ENCODE measurements at regions not wholly inside any gene's neighbourhood (a gene's known extent, or its start where the extent isn't known, plus 50 kb on each side); places are given as distances from the start of the nearest gene placed in this dataset.

DNA sequence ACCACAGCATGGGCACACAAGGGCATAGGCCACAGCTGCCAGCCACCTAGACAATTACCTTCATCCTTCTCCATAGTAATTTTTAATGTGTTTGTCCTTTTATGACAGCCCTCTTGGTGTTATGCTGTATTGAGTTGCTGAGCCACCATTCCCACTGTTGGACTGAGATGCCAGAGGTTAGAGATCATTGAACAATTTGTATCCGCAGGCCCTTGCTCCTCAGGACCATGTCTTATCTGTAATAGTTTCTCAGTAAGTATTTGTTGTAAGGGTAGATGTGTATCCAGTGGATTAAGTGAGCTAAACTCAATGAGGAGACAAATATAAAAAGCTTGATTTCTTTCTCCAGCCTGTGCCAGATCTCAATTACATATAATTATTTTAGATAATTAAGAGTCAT, 832.8 kb upstream of the ID2 start:
- intact Hi-C loops (cut with DNase I) = no loop called here
- Histone ChIP-seq H3K4me3 (no peak overlapping the region), H3K9me3 (no peaks in the 10 kb centered on the region), H3K27me3 (no peaks in the 10 kb centered on the region), H3K36me3 (no peaks in the 10 kb centered on the region), H3K4me1 (no peaks in the 10 kb centered on the region), H3K27ac (no peak overlapping the region)
- DNase-seq (no peak), ATAC-seq (no peak), FAIRE-seq (no peak)
- 88 to 93% methylated on average over 1 of the region's 1 CpG for WGBS, 2 donors
- TF ChIP-seq, protein P1, sequence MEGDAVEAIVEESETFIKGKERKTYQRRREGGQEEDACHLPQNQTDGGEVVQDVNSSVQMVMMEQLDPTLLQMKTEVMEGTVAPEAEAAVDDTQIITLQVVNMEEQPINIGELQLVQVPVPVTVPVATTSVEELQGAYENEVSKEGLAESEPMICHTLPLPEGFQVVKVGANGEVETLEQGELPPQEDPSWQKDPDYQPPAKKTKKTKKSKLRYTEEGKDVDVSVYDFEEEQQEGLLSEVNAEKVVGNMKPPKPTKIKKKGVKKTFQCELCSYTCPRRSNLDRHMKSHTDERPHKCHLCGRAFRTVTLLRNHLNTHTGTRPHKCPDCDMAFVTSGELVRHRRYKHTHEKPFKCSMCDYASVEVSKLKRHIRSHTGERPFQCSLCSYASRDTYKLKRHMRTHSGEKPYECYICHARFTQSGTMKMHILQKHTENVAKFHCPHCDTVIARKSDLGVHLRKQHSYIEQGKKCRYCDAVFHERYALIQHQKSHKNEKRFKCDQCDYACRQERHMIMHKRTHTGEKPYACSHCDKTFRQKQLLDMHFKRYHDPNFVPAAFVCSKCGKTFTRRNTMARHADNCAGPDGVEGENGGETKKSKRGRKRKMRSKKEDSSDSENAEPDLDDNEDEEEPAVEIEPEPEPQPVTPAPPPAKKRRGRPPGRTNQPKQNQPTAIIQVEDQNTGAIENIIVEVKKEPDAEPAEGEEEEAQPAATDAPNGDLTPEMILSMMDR (IDR thresholded peaks at IDR 0.05) = no peak

GRCh38 chr2:7849531-7849930, 832.3 kb upstream of the ID2 start:
- FAIRE-seq = no peak
- Histone ChIP-seq H3K27ac (no peak overlapping the region), H3K9me3 (no peaks in the 10 kb centered on the region), H3K4me1 (no peaks in the 10 kb centered on the region), H3K36me3 (no peaks in the 10 kb centered on the region), H3K4me3 (no peak overlapping the region), H3K27me3 (no peaks in the 10 kb centered on the region)
- no peak for DNase-seq
- ATAC-seq = no peak
- TF ChIP-seq, protein P1 (IDR thresholded peaks at IDR 0.05) = no peak
- intact Hi-C loops (cut with DNase I) = no loop called here
- 76 to 77% methylated on average over 5 of the region's 5 CpGs for WGBS, 2 donors

DNA sequence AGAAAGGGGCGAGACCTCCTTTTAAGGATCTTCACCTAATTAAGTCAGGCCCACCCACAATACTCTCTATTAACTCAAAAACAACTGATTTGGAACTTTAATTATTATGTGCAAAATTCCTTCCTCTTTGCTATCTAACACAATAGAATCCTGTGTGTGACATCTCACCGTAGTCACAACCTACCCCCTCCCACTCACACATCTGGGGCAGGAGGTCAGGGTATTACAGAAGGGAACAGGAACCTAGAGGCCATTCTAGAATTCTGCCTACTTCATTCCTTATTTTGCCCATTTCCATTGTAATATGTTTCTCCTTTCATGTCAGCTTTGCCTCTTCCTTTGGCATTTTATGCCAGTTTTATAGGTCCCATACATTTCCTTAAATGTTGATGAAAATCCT, 829.3 kb upstream of the ID2 start:
- intact Hi-C loops (cut with DNase I) = no loop called here

DNA sequence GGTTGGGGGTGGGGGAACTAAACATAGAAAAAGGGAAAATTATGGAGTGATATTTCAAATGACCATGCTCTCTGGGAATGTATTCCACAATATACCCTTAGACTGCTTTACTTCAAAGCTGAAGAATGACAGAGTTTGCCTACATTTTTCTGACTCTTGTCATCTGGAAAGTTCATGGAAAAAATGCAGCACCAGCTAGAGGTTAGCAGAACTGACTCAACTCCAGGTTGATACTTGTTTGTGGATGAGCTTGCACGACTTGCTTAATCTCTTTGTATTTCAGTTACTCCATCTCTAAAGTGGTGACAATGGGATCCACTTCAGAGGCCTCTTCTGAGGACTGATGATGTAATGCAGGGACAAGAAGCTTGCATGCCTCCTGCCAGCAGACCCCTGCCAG, 824.0 kb upstream of the ID2 start:
- 55 to 68% methylated on average over 1 of the region's 1 CpG for WGBS, 2 donors

More for the DNA sequence above, 829.3 kb upstream of the ID2 start:
- TF ChIP-seq, protein P1 (IDR thresholded peaks at IDR 0.05) = no peak
- H3K4me1 ChIP-seq = no peaks in the 10 kb centered on the region
- no peak for ATAC-seq
- no peak overlapping the region for H3K27ac ChIP-seq
- no peak for DNase-seq
- no peak overlapping the region for H3K4me3 ChIP-seq
- no peaks in the 10 kb centered on the region for H3K27me3 ChIP-seq
- 38 to 63% methylated on average over 2 of the region's 2 CpGs for WGBS, 2 donors
- H3K36me3 ChIP-seq = no peaks in the 10 kb centered on the region
- no peaks in the 10 kb centered on the region for H3K9me3 ChIP-seq
- no peak for FAIRE-seq

DNA sequence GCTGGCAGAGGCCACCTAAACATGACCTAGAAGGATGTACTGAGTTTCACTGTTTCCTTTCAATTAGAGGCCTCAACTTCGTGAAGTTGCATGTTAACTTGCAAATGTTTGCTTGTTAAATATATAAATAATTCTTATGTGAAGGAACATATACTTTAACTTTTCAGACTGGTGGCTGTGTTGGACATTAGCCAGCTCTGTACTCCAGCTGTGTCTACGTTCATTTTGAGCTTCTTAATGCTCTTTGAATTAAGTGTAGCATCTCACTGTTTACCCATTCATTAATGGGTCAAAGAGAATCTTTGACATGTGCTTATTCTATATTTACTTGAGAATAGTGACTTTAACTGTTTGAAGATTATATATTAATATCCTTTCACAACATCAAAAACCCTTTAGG, 823.2 kb upstream of the ID2 start:
- no peak for DNase-seq
- 60 to 73% methylated on average over 2 of the region's 2 CpGs for WGBS, 2 donors
- Histone ChIP-seq H3K4me3 (no peak overlapping the region), H3K9me3 (no peaks in the 10 kb centered on the region), H3K36me3 (no peaks in the 10 kb centered on the region), H3K27me3 (no peaks in the 10 kb centered on the region), H3K27ac (no peak overlapping the region), H3K4me1 (no peaks in the 10 kb centered on the region)
- no peak for ATAC-seq
- TF ChIP-seq, protein P1 (IDR thresholded peaks at IDR 0.05) = no peak
- FAIRE-seq = no peak
- intact Hi-C loops (cut with DNase I) = no loop called here

More for the DNA sequence above, 824.0 kb upstream of the ID2 start:
- Histone ChIP-seq H3K4me3 (no peak overlapping the region), H3K4me1 (no peaks in the 10 kb centered on the region), H3K27me3 (no peaks in the 10 kb centered on the region), H3K36me3 (no peaks in the 10 kb centered on the region), H3K27ac (no peak overlapping the region), H3K9me3 (no peaks in the 10 kb centered on the region)
- intact Hi-C loops (cut with DNase I) = no loop called here
- ATAC-seq (no peak), DNase-seq (no peak), FAIRE-seq (no peak)
- TF ChIP-seq, protein P1 (IDR thresholded peaks at IDR 0.05) = no peak
